ENCODE measurements at regions not wholly inside any gene's neighbourhood (a gene's known extent, or its start where the extent isn't known, plus 50 kb on each side); places are given as distances from the start of the nearest gene placed in this dataset.

- in situ Hi-C loops (cut with MboI; ENCODE audit: low pct_unique_long_range_greater_than_20kb, low sequenced_read_pairs, unreplicated experiment), result no loop called here
- no peak for DNase-seq (ENCODE audit: low spot score)
- no peak for TF ChIP-seq CTCF (IDR thresholded peaks at IDR 0.05; ENCODE audit: extremely low read depth, insufficient read depth, missing control alignments)
These were observed 927.9 kb upstream of the ACVR2A start for GRCh38 chr2:146916914-146917313.

GRCh38 chr2:146913476-146913875 is 931.4 kb upstream of the ACVR2A start:
- in situ Hi-C loops (cut with MboI; ENCODE audit: low pct_unique_long_range_greater_than_20kb, low sequenced_read_pairs, unreplicated experiment), result no loop called here
- no peak for DNase-seq (ENCODE audit: low spot score)
- no peak for TF ChIP-seq CTCF (IDR thresholded peaks at IDR 0.05; ENCODE audit: extremely low read depth, insufficient read depth, missing control alignments)

GRCh38 chr2:146912536-146912935 is 932.3 kb upstream of the ACVR2A start:
- no peak for TF ChIP-seq CTCF (IDR thresholded peaks at IDR 0.05; ENCODE audit: extremely low read depth, insufficient read depth, missing control alignments)
- in situ Hi-C loops (cut with MboI; ENCODE audit: low pct_unique_long_range_greater_than_20kb, low sequenced_read_pairs, unreplicated experiment), result no loop called here
- no peak for DNase-seq (ENCODE audit: low spot score)

GRCh38 chr2:146908776-146909175 is 936.1 kb upstream of the ACVR2A start:
- no peak for DNase-seq (ENCODE audit: low spot score)
- no peak for TF ChIP-seq CTCF (IDR thresholded peaks at IDR 0.05; ENCODE audit: extremely low read depth, insufficient read depth, missing control alignments)
- in situ Hi-C loops (cut with MboI; ENCODE audit: low pct_unique_long_range_greater_than_20kb, low sequenced_read_pairs, unreplicated experiment), result no loop called here

GRCh38 chr2:146898083-146898482 is 946.7 kb upstream of the ACVR2A start:
- DNase-seq (ENCODE audit: low spot score), result no peak
- TF ChIP-seq CTCF (IDR thresholded peaks at IDR 0.05; ENCODE audit: extremely low read depth, insufficient read depth, missing control alignments), result no peak

GRCh38 chr2:146894514-146894913 is 950.3 kb upstream of the ACVR2A start:
- no peak for TF ChIP-seq CTCF (IDR thresholded peaks at IDR 0.05; ENCODE audit: extremely low read depth, insufficient read depth, missing control alignments)
- no peak for DNase-seq (ENCODE audit: low spot score)
- in situ Hi-C loops (cut with MboI; ENCODE audit: low pct_unique_long_range_greater_than_20kb, low sequenced_read_pairs, unreplicated experiment), result no loop called here

More at GRCh38 chr2:146898083-146898482, 946.7 kb upstream of the ACVR2A start:
- in situ Hi-C loops (cut with MboI; ENCODE audit: low pct_unique_long_range_greater_than_20kb, low sequenced_read_pairs, unreplicated experiment), result no loop called here

- no peak for TF ChIP-seq CTCF (IDR thresholded peaks at IDR 0.05; ENCODE audit: extremely low read depth, insufficient read depth, missing control alignments)
- in situ Hi-C loops (cut with MboI; ENCODE audit: low pct_unique_long_range_greater_than_20kb, low sequenced_read_pairs, unreplicated experiment), result no loop called here
- no peak for DNase-seq (ENCODE audit: low spot score)
These were observed 951.3 kb upstream of the ACVR2A start for GRCh38 chr2:146893500-146894041.

Measured in GM13977 (cell line).